IMR-90 (cell line): ENCODE measurements at regions not wholly inside any gene's neighbourhood (a gene's known extent, or its start where the extent isn't known, plus 50 kb on each side); places are given as distances from the start of the nearest gene placed in this dataset.

Experiments used
- ATAC-seq: fragments of 200-7000 bp; cut with Tn5 transposase; 2 replicates; pipeline ENCODE4 v1.9.1; 2020; ENCODE audit warnings: low read depth, mild to moderate bottlenecking, moderate library complexity
- BruUV-seq: library from RNA; stranded (reverse); fragments of 400-500 nt; replicated peaks from 2 replicates; lab custom pipeline; 2021; lab: Mats Ljungman, UMichigan
- CTCF ChIA-PET: fragments of 300-600 bp; formaldehyde crosslinking; extraction: SDS; loops from one replicate; lab custom pipeline; 2021; ENCODE audit warnings: antibody characterized with exemption; lab: Yijun Ruan, JAX
- POLR2A ChIA-PET: fragments of 300-600 bp; sonication (Branson Sonifier 250); formaldehyde crosslinking; loops from one replicate; lab custom pipeline; 2022; ENCODE audit warnings: antibody characterized with exemption; ENCODE audit not compliant: unreplicated experiment; lab: Charles Lee
- DNase-seq: peaks from one replicate; pipeline ENCODE4 v3.0.0; 2013
- H2AFZ ChIP-seq: replicated peaks from 2 replicates; pipeline ENCODE3; 2013; ENCODE audit warnings: low read length, mild to moderate bottlenecking; ENCODE audit not compliant: poor library complexity
- H2AK5ac ChIP-seq: 2 replicates; pipeline ENCODE4 v1.6.1; 2013; ENCODE audit warnings: low read depth, low read length, inconsistent platforms
- H2AK9ac ChIP-seq: replicated peaks from 2 replicates; pipeline ENCODE3; 2013; ENCODE audit warnings: mild to moderate bottlenecking, low read depth, low read length, moderate library complexity; ENCODE audit not compliant: poor library complexity
- H2BK120ac ChIP-seq: 2 replicates; pipeline ENCODE4 v1.6.1; 2013; ENCODE audit warnings: low read depth, low read length, inconsistent platforms
- H2BK15ac ChIP-seq: 3 replicates; pipeline ENCODE4 v1.6.1; 2013; ENCODE audit warnings: low read depth, low read length, inconsistent platforms
- H2BK20ac ChIP-seq: 2 replicates; pipeline ENCODE4 v1.6.1; 2013; ENCODE audit warnings: low read depth, mild to moderate bottlenecking, inconsistent platforms, low read length, moderate library complexity
- H2BK5ac ChIP-seq: 2 replicates; pipeline ENCODE4 v1.6.1; 2013; ENCODE audit warnings: mild to moderate bottlenecking, low read depth, low read length, inconsistent platforms; ENCODE audit not compliant: poor library complexity, severe bottlenecking
- H3K14ac ChIP-seq: replicated peaks from 2 replicates; pipeline ENCODE4 v1.6.1; 2013; ENCODE audit warnings: low read depth, low read length, inconsistent platforms
- H3K18ac ChIP-seq: 2 replicates; pipeline ENCODE4 v1.6.1; 2013; ENCODE audit warnings: low read depth, low read length, control low read depth
- H3K23ac ChIP-seq: 2 replicates; pipeline ENCODE4 v1.6.1; 2013; ENCODE audit warnings: low read depth, low read length, inconsistent platforms
- H3K27ac ChIP-seq: 2 replicates; pipeline ENCODE4 v1.5.1; 2013; ENCODE audit warnings: mild to moderate bottlenecking, control low read depth, low read length; ENCODE audit not compliant: insufficient read depth
- H3K27me3 ChIP-seq: 2 replicates; pipeline ENCODE4 v1.6.1; 2013; ENCODE audit warnings: low read length; ENCODE audit not compliant: control insufficient read depth, insufficient read depth
- H3K36me3 ChIP-seq: 2 replicates; pipeline ENCODE4 v1.6.1; 2013; ENCODE audit warnings: low read length, mixed read lengths; ENCODE audit not compliant: control insufficient read depth, insufficient read depth
- H3K4ac ChIP-seq: 2 replicates; pipeline ENCODE4 v1.6.1; 2013; ENCODE audit warnings: low read depth, low read length, inconsistent platforms
- H3K4me1 ChIP-seq: 2 replicates; pipeline ENCODE4 v1.6.1; 2013; ENCODE audit warnings: low read length, mixed read lengths; ENCODE audit not compliant: control insufficient read depth, insufficient read depth
- H3K4me2 ChIP-seq: 2 replicates; pipeline ENCODE4 v1.6.1; 2013; ENCODE audit warnings: low read depth, mild to moderate bottlenecking, control low read depth, low read length, moderate library complexity
- H3K4me3 ChIP-seq: 2 replicates; pipeline ENCODE4 v1.5.1; 2013; ENCODE audit warnings: low read depth, mild to moderate bottlenecking, control low read depth, low read length, moderate library complexity; ENCODE audit not compliant: insufficient read depth
- H3K56ac ChIP-seq: 2 replicates; pipeline ENCODE4 v1.6.1; 2013; ENCODE audit warnings: low read length, inconsistent platforms; ENCODE audit not compliant: insufficient read depth; ENCODE audit errors: extremely low read depth
- H3K79me1 ChIP-seq, 2 experiments: 2 replicates each; pipeline ENCODE4 v1.6.1; 2013; ENCODE audit warnings: low read length in 2 of 2, inconsistent platforms in 1 of 2, low read depth in 1 of 2
- H3K9ac ChIP-seq: 2 replicates; pipeline ENCODE4 v1.6.1; 2013; ENCODE audit warnings: low read depth, low read length, control low read depth
- H3K9me1 ChIP-seq: 2 replicates; pipeline ENCODE4 v1.6.1; 2013; ENCODE audit warnings: low read length, inconsistent platforms; ENCODE audit not compliant: insufficient read depth
- H3K9me3 ChIP-seq: 2 replicates; pipeline ENCODE4 v1.6.1; 2013; ENCODE audit warnings: low read length; ENCODE audit not compliant: control insufficient read depth, insufficient read depth
- H4K20me1 ChIP-seq: 2 replicates; pipeline ENCODE4 v1.6.1; 2013; ENCODE audit warnings: low read length, inconsistent platforms; ENCODE audit not compliant: insufficient read depth
- H4K5ac ChIP-seq: 2 replicates; pipeline ENCODE4 v1.6.1; 2013; ENCODE audit warnings: mild to moderate bottlenecking, low read depth, low read length, control low read depth
- H4K8ac ChIP-seq, 2 experiments: 2 replicates each; pipeline ENCODE4 v1.6.1; 2013; ENCODE audit warnings: low read depth in 2 of 2, low read length in 2 of 2, control low read depth in 1 of 2, inconsistent platforms in 1 of 2
- H4K91ac ChIP-seq: 2 replicates; pipeline ENCODE4 v1.6.1; 2013; ENCODE audit warnings: low read depth, low read length, inconsistent platforms; ENCODE audit not compliant: insufficient read depth
- BHLHE40 ChIP-seq: fragments of 150-350 bp; IDR thresholded peaks from 2 replicates; pipeline ENCODE4 v1.6.1; 2016; ENCODE audit warnings: mild to moderate bottlenecking, low read depth, low read length
- CEBPB ChIP-seq: IDR thresholded peaks from 2 replicates; pipeline ENCODE4 v1.6.1; 2012; ENCODE audit warnings: low read depth, low read length, improper control_type of control experiment
- CHD1 ChIP-seq: IDR thresholded peaks from 2 replicates; pipeline ENCODE4 v1.6.1; 2012; ENCODE audit warnings: low read depth, low read length, improper control_type of control experiment
- CTCF ChIP-seq: conservative IDR thresholded peaks from 2 replicates; pipeline ENCODE4 v1.5.1; 2012; ENCODE audit warnings: mild to moderate bottlenecking, low read depth, low read length, improper control_type of control experiment
- ELK1 ChIP-seq: fragments of 150-350 bp; IDR thresholded peaks from 2 replicates; pipeline ENCODE4 v1.6.1; 2016; ENCODE audit warnings: low read depth, mild to moderate bottlenecking, low read length, moderate library complexity, borderline replicate concordance
- FOS ChIP-seq: fragments of 150-350 bp; IDR thresholded peaks from 2 replicates; pipeline ENCODE4 v1.6.1; 2016; ENCODE audit warnings: low read depth, low read length
- MAFK ChIP-seq: IDR thresholded peaks from 2 replicates; pipeline ENCODE4 v1.6.1; 2012; ENCODE audit warnings: low read depth, low read length, improper control_type of control experiment
- MAZ ChIP-seq: IDR thresholded peaks from 2 replicates; pipeline ENCODE4 v1.6.1; 2012; ENCODE audit warnings: low read depth, mild to moderate bottlenecking, low read length, improper control_type of control experiment, moderate library complexity, borderline replicate concordance
- MXI1 ChIP-seq: IDR thresholded peaks from 2 replicates; pipeline ENCODE4 v1.6.1; 2012; ENCODE audit warnings: low read depth, mild to moderate bottlenecking, low read length, moderate library complexity, borderline replicate concordance
- NFE2L2 ChIP-seq: fragments of 150-350 bp; IDR thresholded peaks from 2 replicates; pipeline ENCODE4 v1.6.1; 2016; ENCODE audit warnings: low read depth, mild to moderate bottlenecking, low read length
- POLR2A ChIP-seq: IDR thresholded peaks from 2 replicates; pipeline ENCODE4 v1.6.1; 2012; ENCODE audit warnings: mild to moderate bottlenecking, low read depth, low read length
- RAD21 ChIP-seq: IDR thresholded peaks from 2 replicates; pipeline ENCODE4 v1.6.1; 2012; ENCODE audit warnings: low read length, improper control_type of control experiment
- RCOR1 ChIP-seq: IDR thresholded peaks from 2 replicates; pipeline ENCODE4 v1.6.1; 2012; ENCODE audit warnings: mild to moderate bottlenecking, low read length, improper control_type of control experiment; ENCODE audit not compliant: insufficient replicate concordance
- RFX5 ChIP-seq: IDR thresholded peaks from 2 replicates; pipeline ENCODE4 v1.8.0; 2012; ENCODE audit warnings: low read depth, mild to moderate bottlenecking, low read length, moderate library complexity
- SMC3 ChIP-seq: fragments of 150-350 bp; IDR thresholded peaks from 2 replicates; pipeline ENCODE4 v1.6.1; 2016; ENCODE audit warnings: low read depth, mild to moderate bottlenecking, antibody characterized with exemption, low read length, moderate library complexity
- USF2 ChIP-seq: fragments of 150-350 bp; IDR thresholded peaks from 2 replicates; pipeline ENCODE4 v1.6.1; 2017; ENCODE audit warnings: mild to moderate bottlenecking, antibody characterized with exemption, low read length, low read depth
- dilution Hi-C: fragments of 300-500 bp; cut with HindIII; formaldehyde crosslinking; loops from one replicate; pipeline ENCODE4 v1.14.3; 2018; ENCODE audit warnings: low sequenced_read_pairs; ENCODE audit not compliant: unreplicated experiment
- in situ Hi-C: fragments of 300-500 bp; cut with MboI; formaldehyde crosslinking; loops from 3 replicates; pipeline ENCODE4 v1.14.3; 2019; ENCODE audit warnings: low sequenced_read_pairs, inconsistent platforms, mixed read lengths
- intact Hi-C: fragments of 100-400 bp; cut with micrococcal nuclease; formaldehyde crosslinking; loops from 2 replicates; pipeline ENCODE4 v1.10.0; 2022

DNA sequence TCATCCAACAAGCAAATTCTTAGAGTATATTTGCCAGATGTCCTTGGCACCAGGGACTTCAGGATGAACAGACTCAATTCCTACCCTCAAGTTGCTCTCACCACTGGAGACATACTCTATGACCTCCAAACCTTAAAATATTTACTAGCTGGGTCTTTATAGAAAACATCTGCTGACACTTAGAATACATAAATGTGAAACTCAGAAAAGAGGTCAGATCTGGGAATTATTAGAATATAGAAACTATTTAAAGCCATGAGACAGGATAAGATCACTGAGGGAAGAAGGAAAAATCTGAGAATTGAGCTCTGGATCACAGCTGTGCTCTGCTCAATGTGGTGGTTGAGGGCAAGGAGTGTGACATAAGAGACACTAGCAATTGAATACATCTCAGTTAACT is 695.4 kb upstream of the UBE2E2 start:
- Histone ChIP-seq H3K14ac (no peak overlapping the region), H3K9me3 (no peaks in the 10 kb centered on the region; the same call in 1 of the 2 replicates), H2BK20ac (no peak overlapping the region), H3K79me1 (no peaks in the 10 kb centered on the region), H4K5ac (no peak overlapping the region), H3K4me2 (no peak overlapping the region), H4K8ac (no peak overlapping the region), H2BK5ac (no peak overlapping the region), H3K9ac (no peak overlapping the region), H2AK9ac (no peak overlapping the region), H2BK15ac (no peak overlapping the region), H3K4ac (no peak overlapping the region), H2AK5ac (no peak overlapping the region), H4K20me1 (no peaks in the 10 kb centered on the region), H3K56ac (no peak overlapping the region), H3K23ac (no peak overlapping the region), H3K27me3 (no peaks in the 10 kb centered on the region), H3K9me1 (no peaks in the 10 kb centered on the region), H3K36me3 (no peaks in the 10 kb centered on the region), H3K27ac (no peak overlapping the region), H2AFZ (no peak overlapping the region), H3K4me1 (no peaks in the 10 kb centered on the region), H3K18ac (no peak overlapping the region), H3K4me3 (no peak overlapping the region), H4K91ac (no peak overlapping the region), H2BK120ac (no peak overlapping the region)
- intact Hi-C loops: no loop called here
- ChIA-PET POLR2A (no interaction called here), CTCF (no interaction called here)
- ATAC-seq: no peak
- dilution Hi-C loops: no loop called here
- no peak for DNase-seq
- in situ Hi-C loops: no loop called here
- no peak for TF ChIP-seq RAD21
- TF ChIP-seq MXI1: no peak
- TF ChIP-seq CEBPB: no peak
- TF ChIP-seq SMC3: no peak
- TF ChIP-seq RFX5: no peak
- no peak for TF ChIP-seq MAZ
- TF ChIP-seq BHLHE40: no peak
- no peak for TF ChIP-seq MAFK
- no peak for TF ChIP-seq NFE2L2
- TF ChIP-seq CTCF: no peak
- TF ChIP-seq RCOR1: no peak
- no peak for TF ChIP-seq POLR2A
- TF ChIP-seq FOS: no peak
- no peak for TF ChIP-seq CHD1
- TF ChIP-seq ELK1: no peak
- no peak for TF ChIP-seq USF2
- no TSS peak for BruUV-seq
